ENCODE measurements at regions not wholly inside any gene's neighbourhood (a gene's known extent, or its start where the extent isn't known, plus 50 kb on each side); places are given as distances from the start of the nearest gene placed in this dataset.
"Not testable (repeated sequence)": the region's sequence is repeated elsewhere in the genome, so short reads cannot be mapped to it uniquely, and the experiment has no call there.

DNA sequence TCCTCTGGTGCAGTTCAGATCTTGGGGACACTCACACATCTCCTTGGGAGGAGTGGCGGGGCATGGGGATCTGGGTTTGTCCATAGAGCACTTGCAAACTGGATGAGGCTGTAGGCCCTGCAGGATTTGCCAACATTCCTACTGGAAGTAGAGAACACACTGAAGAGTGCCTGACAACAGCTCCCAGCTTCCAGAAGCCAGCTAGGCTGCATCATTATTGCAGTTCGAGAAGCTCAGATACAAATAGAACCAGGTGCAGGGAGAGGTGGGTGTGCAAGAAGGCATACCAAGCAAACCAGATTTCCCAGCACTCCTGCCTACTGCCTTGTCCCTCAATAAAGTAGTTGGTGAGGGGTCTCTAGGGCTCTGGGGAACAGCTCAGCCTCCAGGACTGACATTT is 52.5 kb downstream of the RHOB start:
- intact Hi-C loops (cut with micrococcal nuclease), result no loop called here
- peaks cover 5% of the 10 kb centered on the region for H3K27me3 Mint-ChIP-seq
- no peak overlapping the region for H3K27ac Mint-ChIP-seq
- no peak overlapping the region for H3K4me3 Mint-ChIP-seq
- TF ChIP-seq, protein P1, sequence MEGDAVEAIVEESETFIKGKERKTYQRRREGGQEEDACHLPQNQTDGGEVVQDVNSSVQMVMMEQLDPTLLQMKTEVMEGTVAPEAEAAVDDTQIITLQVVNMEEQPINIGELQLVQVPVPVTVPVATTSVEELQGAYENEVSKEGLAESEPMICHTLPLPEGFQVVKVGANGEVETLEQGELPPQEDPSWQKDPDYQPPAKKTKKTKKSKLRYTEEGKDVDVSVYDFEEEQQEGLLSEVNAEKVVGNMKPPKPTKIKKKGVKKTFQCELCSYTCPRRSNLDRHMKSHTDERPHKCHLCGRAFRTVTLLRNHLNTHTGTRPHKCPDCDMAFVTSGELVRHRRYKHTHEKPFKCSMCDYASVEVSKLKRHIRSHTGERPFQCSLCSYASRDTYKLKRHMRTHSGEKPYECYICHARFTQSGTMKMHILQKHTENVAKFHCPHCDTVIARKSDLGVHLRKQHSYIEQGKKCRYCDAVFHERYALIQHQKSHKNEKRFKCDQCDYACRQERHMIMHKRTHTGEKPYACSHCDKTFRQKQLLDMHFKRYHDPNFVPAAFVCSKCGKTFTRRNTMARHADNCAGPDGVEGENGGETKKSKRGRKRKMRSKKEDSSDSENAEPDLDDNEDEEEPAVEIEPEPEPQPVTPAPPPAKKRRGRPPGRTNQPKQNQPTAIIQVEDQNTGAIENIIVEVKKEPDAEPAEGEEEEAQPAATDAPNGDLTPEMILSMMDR (IDR thresholded peaks at IDR 0.05), result no peak
- no peaks in the 10 kb centered on the region for H3K4me1 Mint-ChIP-seq (ENCODE audit: low read depth)
- no peak for DNase-seq
- no peaks in the 10 kb centered on the region for H3K36me3 Mint-ChIP-seq (ENCODE audit: low read depth)
- H3K9me3 Mint-ChIP-seq, result no peaks in the 10 kb centered on the region
- CTCF ChIA-PET, result no interaction called here
- ATAC-seq, result no peak
- POLR2A ChIA-PET, result no interaction called here

DNA sequence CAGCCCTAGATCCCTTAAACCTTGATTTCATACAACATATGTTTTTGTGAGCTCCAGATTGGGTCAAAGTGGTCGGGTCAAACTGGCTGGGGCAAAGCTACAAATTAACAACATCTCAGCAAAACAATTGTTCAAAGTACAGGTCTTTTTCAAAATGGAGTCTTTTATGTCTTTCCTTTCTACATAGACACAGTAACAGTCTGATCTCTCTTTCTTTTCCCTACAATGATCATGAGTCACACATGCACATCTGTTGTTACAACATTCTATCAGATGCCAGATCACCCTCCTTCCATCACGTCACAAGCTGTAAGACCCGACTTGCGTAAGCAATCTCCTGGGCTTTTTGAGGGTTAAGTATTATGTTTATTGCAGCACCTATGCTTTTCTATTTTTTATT is 55.1 kb downstream of the RHOB start:
- DNase-seq (no peak), ATAC-seq (no peak)
- Mint-ChIP-seq H3K9me3 (no peaks in the 10 kb centered on the region), H3K4me3 (no peak overlapping the region), H3K36me3 (ENCODE audit: low read depth) (no peaks in the 10 kb centered on the region), H3K27ac (no peak overlapping the region), H3K4me1 (ENCODE audit: low read depth) (peaks cover 4% of the 10 kb centered on the region), H3K27me3 (peaks cover 5% of the 10 kb centered on the region)
- intact Hi-C loops (cut with micrococcal nuclease), result no loop called here
- TF ChIP-seq, protein P1 (IDR thresholded peaks at IDR 0.05), result no peak
- ChIA-PET POLR2A (no interaction called here), CTCF (no interaction called here)

DNA sequence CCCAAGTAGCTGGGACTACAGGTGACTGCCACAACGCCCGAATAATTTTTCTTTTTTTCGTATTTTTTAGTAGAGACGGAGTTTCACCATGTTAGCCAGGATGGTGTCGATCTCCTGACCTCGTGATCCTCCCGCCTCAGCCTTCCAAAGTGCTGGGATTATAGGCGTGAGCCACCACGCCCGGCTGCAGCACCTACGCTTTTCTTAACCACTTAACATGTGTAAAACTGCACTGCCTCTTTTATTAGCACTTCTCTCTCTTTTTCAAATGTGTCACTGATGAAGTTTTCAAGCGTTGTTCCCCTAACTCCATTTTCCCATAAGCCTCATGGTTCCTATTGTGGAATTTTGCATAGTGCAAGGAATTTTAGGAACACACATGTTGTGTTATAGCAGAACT is 55.6 kb downstream of the RHOB start:
- H3K36me3 Mint-ChIP-seq (ENCODE audit: low read depth); H3K27me3 Mint-ChIP-seq; H3K27ac Mint-ChIP-seq; ATAC-seq; intact Hi-C loops (cut with micrococcal nuclease); CTCF ChIA-PET; H3K4me1 Mint-ChIP-seq (ENCODE audit: low read depth); DNase-seq; H3K4me3 Mint-ChIP-seq; POLR2A ChIA-PET; H3K9me3 Mint-ChIP-seq: not testable (repeated sequence)

DNA sequence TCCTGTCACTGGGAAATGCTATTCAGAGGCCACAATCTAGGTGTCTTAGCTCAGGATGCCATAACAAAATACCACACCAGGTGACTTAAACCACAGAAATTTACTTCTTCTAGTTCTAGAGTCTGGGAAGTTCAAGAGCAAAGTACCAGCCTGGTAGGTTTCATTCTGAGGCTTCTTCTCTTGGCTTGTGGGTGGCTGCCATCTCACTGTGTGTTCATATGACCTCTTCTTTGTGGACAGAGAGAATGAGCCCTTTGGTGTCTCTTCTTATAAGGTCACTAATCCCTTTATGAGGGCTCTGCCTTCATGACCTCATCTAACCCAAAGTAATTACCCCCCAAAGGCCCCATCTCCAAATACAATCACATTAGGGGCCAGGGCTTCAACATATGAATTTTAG is 57.3 kb downstream of the RHOB start:
- intact Hi-C loops (cut with micrococcal nuclease), result no loop called here
- Mint-ChIP-seq H3K4me1 (ENCODE audit: low read depth) (peaks cover 7% of the 10 kb centered on the region), H3K36me3 (ENCODE audit: low read depth) (no peaks in the 10 kb centered on the region), H3K4me3 (no peak overlapping the region), H3K27ac (no peak overlapping the region), H3K27me3 (peaks cover 5% of the 10 kb centered on the region), H3K9me3 (no peaks in the 10 kb centered on the region)
- DNase-seq, result no peak
- TF ChIP-seq, protein P1 (IDR thresholded peaks at IDR 0.05), result no peak
- ATAC-seq, result no peak
- CTCF ChIA-PET, result no interaction called here
- POLR2A ChIA-PET, result no interaction called here

DNA sequence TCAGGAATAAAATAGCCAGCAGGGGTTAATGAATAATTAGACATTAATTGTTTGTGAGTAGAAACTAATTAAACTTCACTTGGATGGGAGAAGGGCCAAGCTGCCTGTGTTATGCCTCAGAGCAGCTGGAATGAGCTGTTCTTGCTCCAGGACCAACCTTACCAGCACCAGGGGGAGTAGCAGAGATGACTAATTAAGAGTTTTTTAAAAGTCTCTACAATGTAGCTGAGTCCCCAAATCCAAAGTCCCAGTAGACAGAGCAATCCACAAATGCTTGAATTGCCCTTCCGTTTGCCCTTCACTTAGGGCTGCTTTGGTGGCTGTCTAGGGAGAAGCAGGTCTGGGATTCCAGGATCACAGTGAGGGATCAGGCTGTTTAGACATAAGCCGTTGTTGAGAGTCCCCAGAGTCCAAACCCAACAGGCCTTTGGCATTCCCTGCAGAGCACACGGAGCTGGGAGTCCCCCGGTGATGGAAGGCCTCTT is 59.4 kb downstream of the RHOB start:
- intact Hi-C loops (cut with micrococcal nuclease), result no loop called here
- H3K4me3 Mint-ChIP-seq, result no peak overlapping the region
- H3K27me3 Mint-ChIP-seq, result peaks cover 5% of the 10 kb centered on the region
- H3K36me3 Mint-ChIP-seq (ENCODE audit: low read depth), result no peaks in the 10 kb centered on the region
- DNase-seq, result no peak
- ATAC-seq, result no peak
- H3K9me3 Mint-ChIP-seq, result no peaks in the 10 kb centered on the region
- TF ChIP-seq, protein P1 (IDR thresholded peaks at IDR 0.05), result no peak
- peaks cover 7% of the 10 kb centered on the region for H3K4me1 Mint-ChIP-seq (ENCODE audit: low read depth)
- POLR2A ChIA-PET, result no interaction called here
- H3K27ac Mint-ChIP-seq, result no peak overlapping the region
- CTCF ChIA-PET, result interaction anchor here (1.3 kb wide), 1 partner anchor 23 kb away, joined by 3 read pairs; no protein-coding TSS in a partner anchor

DNA sequence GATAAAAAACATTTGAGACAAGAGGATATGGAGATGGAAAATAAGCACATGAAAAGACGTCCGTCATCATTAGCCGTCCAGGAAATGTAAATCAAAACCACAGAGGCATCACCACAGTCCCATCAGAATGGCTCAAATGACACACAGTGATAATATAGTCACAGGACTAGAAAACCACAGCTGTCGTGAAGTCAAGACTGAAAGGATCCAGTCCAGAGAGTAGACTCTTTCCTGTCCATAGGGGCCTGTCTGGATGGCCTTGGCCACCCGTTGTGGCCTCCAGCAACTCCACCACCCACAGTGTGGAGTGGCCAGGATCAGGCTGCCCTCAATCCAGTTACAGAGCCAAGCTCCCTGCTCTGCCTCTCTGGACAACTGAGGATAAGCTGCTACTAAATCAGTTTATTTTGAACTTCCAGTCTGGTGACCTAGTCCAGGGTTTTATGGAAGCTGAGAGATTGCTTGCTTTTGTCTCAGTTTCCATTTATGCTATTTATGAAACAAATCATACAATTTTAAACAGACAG is 60.4 kb downstream of the RHOB start:
- Mint-ChIP-seq H3K27me3 (peaks cover 5% of the 10 kb centered on the region), H3K9me3 (no peaks in the 10 kb centered on the region), H3K36me3 (ENCODE audit: low read depth) (no peaks in the 10 kb centered on the region), H3K4me1 (ENCODE audit: low read depth) (peaks cover 7% of the 10 kb centered on the region), H3K27ac (peak overlapping the region; percentile 23), H3K4me3 (no peak overlapping the region)
- peak; percentile 66 for DNase-seq
- TF ChIP-seq, protein P1 (IDR thresholded peaks at IDR 0.05), result no peak
- POLR2A ChIA-PET, result no interaction called here
- CTCF ChIA-PET, result no interaction called here
- intact Hi-C loops (cut with micrococcal nuclease), result no loop called here
- ATAC-seq, result peak; percentile 86
